HFFc6 (cell line): ENCODE measurements at regions not wholly inside any gene's neighbourhood (a gene's known extent, or its start where the extent isn't known, plus 50 kb on each side); places are given as distances from the start of the nearest gene placed in this dataset.

Experiments
- DNase-seq: peaks from one replicate; pipeline ENCODE4 v3.0.0-alpha.2; 2018
- H3K27ac Mint-ChIP-seq: 2 replicates; pipeline ENCODE4 v1.8.0; 2020; ENCODE audit warnings: mild to moderate bottlenecking, mixed read lengths
- H3K27me3 Mint-ChIP-seq: 2 replicates; pipeline ENCODE4 v1.8.0; 2021; ENCODE audit warnings: mild to moderate bottlenecking, moderate library complexity, mixed read lengths; ENCODE audit not compliant: insufficient read depth
- H3K36me3 Mint-ChIP-seq: 2 replicates; pipeline ENCODE4 v1.8.0; 2021; ENCODE audit warnings: low read depth, mixed read lengths
- H3K4me1 Mint-ChIP-seq: 2 replicates; pipeline ENCODE4 v1.8.0; 2020; ENCODE audit warnings: low read depth, mixed read lengths
- H3K4me3 Mint-ChIP-seq: 2 replicates; pipeline ENCODE4 v1.8.0; 2020; ENCODE audit warnings: mild to moderate bottlenecking, moderate library complexity, mixed read lengths
- H3K9me3 Mint-ChIP-seq: 2 replicates; pipeline ENCODE4 v1.8.0; 2020; ENCODE audit warnings: mild to moderate bottlenecking, mixed read lengths
- CTCF ChIP-seq: fragments of 200-600 bp; sonication (generic); IDR thresholded peaks from 2 replicates; pipeline ENCODE4 v1.5.0; 2021; ENCODE audit warnings: antibody characterized with exemption, mild to moderate bottlenecking

GRCh38 chr2:36302911-36303310, 52.7 kb upstream of the CRIM1 start:
- Mint-ChIP-seq H3K9me3 (no peaks in the 10 kb centered on the region), H3K4me1 (no peaks in the 10 kb centered on the region), H3K27me3 (peaks cover 8% of the 10 kb centered on the region; the same call in 1 of the 2 replicates), H3K27ac (no peak overlapping the region), H3K4me3 (no peak overlapping the region), H3K36me3 (no peaks in the 10 kb centered on the region)
- DNase-seq = no peak
- TF ChIP-seq CTCF = no peak

GRCh38 chr2:36301843-36302242, 53.7 kb upstream of the CRIM1 start:
- peaks cover 8% of the 10 kb centered on the region; the same call in 1 of the 2 replicates for H3K27me3 Mint-ChIP-seq

GRCh38 chr2:36300697-36301096, 54.9 kb upstream of the CRIM1 start:
- no peak overlapping the region for H3K27ac Mint-ChIP-seq
- no peak for DNase-seq
- no peaks in the 10 kb centered on the region for H3K36me3 Mint-ChIP-seq
- H3K4me3 Mint-ChIP-seq = no peak overlapping the region
- TF ChIP-seq CTCF = no peak
- no peaks in the 10 kb centered on the region for H3K9me3 Mint-ChIP-seq
- no peaks in the 10 kb centered on the region for H3K4me1 Mint-ChIP-seq
- peaks cover 10% of the 10 kb centered on the region for H3K27me3 Mint-ChIP-seq

More at GRCh38 chr2:36301843-36302242, 53.7 kb upstream of the CRIM1 start:
- TF ChIP-seq CTCF = no peak
- H3K4me1 Mint-ChIP-seq = no peaks in the 10 kb centered on the region
- peak overlapping the region; percentile 41; the same call in 1 of the 2 replicates for H3K4me3 Mint-ChIP-seq
- DNase-seq = no peak
- no peak overlapping the region for H3K27ac Mint-ChIP-seq
- H3K9me3 Mint-ChIP-seq = no peaks in the 10 kb centered on the region
- H3K36me3 Mint-ChIP-seq = no peaks in the 10 kb centered on the region

DNA sequence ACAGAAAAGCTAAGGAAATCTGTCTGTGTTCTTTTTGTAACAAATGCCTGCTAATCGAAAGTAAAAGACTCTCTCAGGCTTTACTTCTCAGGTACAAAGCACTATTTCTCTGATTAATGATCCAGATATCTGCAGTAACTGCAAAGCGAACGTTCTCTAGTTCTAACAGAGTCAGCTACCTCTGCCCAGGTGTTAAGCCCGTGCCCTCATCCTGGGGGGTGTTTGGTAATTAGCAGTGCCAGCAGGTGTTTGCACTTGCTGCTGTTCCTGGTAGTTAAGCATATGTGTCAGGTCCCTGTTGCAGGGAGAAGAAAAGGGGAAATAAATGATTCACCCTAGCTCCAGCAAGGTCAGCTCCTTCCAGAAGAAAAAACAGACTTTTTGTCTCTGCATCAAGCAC, 58.8 kb upstream of the CRIM1 start:
- Mint-ChIP-seq H3K4me1 (no peaks in the 10 kb centered on the region), H3K36me3 (no peaks in the 10 kb centered on the region), H3K27me3 (peaks cover 7% of the 10 kb centered on the region), H3K27ac (no peak overlapping the region), H3K9me3 (no peaks in the 10 kb centered on the region), H3K4me3 (no peak overlapping the region)
- no peak for DNase-seq
- no peak for TF ChIP-seq CTCF

- Mint-ChIP-seq H3K27me3 (peaks cover 4% of the 10 kb centered on the region), H3K4me1 (no peaks in the 10 kb centered on the region), H3K27ac (no peak overlapping the region), H3K9me3 (no peaks in the 10 kb centered on the region), H3K36me3 (no peaks in the 10 kb centered on the region), H3K4me3 (no peak overlapping the region)
- TF ChIP-seq CTCF = no peak
- no peak for DNase-seq
Observed at GRCh38 chr2:36294316-36294721, 61.3 kb upstream of the CRIM1 start.
